Right lobe of liver (tissue), 6 donors: ENCODE measurements at regions not wholly inside any gene's neighbourhood (a gene's known extent, or its start where the extent isn't known, plus 50 kb on each side); places are given as distances from the start of the nearest gene placed in this dataset.

ENCODE experiments used
- ATAC-seq, 4 donors: fragments of 200-7000 bp; cut with Tn5 transposase; one replicate each; pipeline ENCODE4 v1.9.1; 2020; ENCODE audit warnings: mild to moderate bottlenecking in 4 of 4, moderate library complexity in 4 of 4
- DNase-seq, 3 donors: peaks; one replicate each; pipeline ENCODE4 v3.0.0-alpha.2; 2020
- H3K27ac ChIP-seq, 3 donors: fragments of 200-600 bp; one replicate each; pipeline ENCODE4 v1.8.0; 2022
- H3K27me3 ChIP-seq, 2 donors: fragments of 200-600 bp; one replicate each; pipeline ENCODE4 v1.8.0; 2022
- H3K36me3 ChIP-seq, 4 donors: fragments of 200-600 bp; sonication (generic) in 1 of 4; one replicate each; pipeline versions ENCODE4 v1.5.1 to v1.8.0; 2017 to 2022; ENCODE audit warnings: control low read depth in 1 of 4
- H3K4me1 ChIP-seq, 4 donors: fragments of 200-600 bp; sonication (generic) in 1 of 4; one replicate each; pipeline versions ENCODE4 v1.5.1 to v1.8.0; 2017 to 2022; ENCODE audit warnings: control low read depth in 1 of 4
- H3K4me3 ChIP-seq, 3 donors: fragments of 200-600 bp; one replicate each; pipeline ENCODE4 v1.8.0; 2022
- H3K9me3 ChIP-seq, 4 donors: fragments of 200-600 bp; sonication (generic) in 1 of 4; one replicate each; pipeline versions ENCODE4 v1.5.1 to v1.8.0; 2017 to 2022; ENCODE audit warnings: control low read depth in 1 of 4
- CTCF ChIP-seq, 4 donors: fragments of 200-600 bp in 3 of 4; fragments of 450-650 bp in 1 of 4; IDR thresholded peaks; one replicate each; pipeline versions ENCODE4 v1.5.1 to v1.8.0; 2016 to 2022; ENCODE audit warnings: antibody characterized with exemption in 4 of 4, mild to moderate bottlenecking in 2 of 4
- POLR2A ChIP-seq: fragments of 450-650 bp; IDR thresholded peaks from one replicate; pipeline ENCODE4 v1.6.1; 2017; ENCODE audit warnings: antibody characterized with exemption, mild to moderate bottlenecking
- WGBS: methylation state at CpG from one replicate; pipeline ENCODE4 v1.1.6; 2018; ENCODE audit warnings: low coverage, low lambda C conversion rate; ENCODE audit not compliant: insufficient coverage; ENCODE audit errors: missing lambda C conversion rate; 5-methylcytosine and 5-hydroxymethylcytosine counted together
- intact Hi-C, 2 donors: fragments of 100-400 bp; cut with DNase I; formaldehyde crosslinking; loops; one replicate each; pipeline versions ENCODE4 v1.11.2 to v1.14.1; 2022
- donor health status: DM: no; HTN: yes; CAD: no.
- donor health status: DM: no; HTN: no; CAD: no.
- donor health status: DM: no; HTN: no; CAD: no.
- donor health status: DM: no; HTN: yes; CAD: no.
- donor health status: DM: no; HTN: yes; CAD: no.

GRCh38 chr11:21625982-21626381 is 566.9 kb upstream of the ANO5 start:
- Histone ChIP-seq H3K9me3 (no peaks in the 10 kb centered on the region), H3K4me1 (no peaks in the 10 kb centered on the region), H3K27ac (no peak overlapping the region), H3K36me3 (no peaks in the 10 kb centered on the region), H3K27me3 (no peaks in the 10 kb centered on the region), H3K4me3 (no peak overlapping the region)
- TF ChIP-seq POLR2A (no peak), CTCF (IDR thresholded peaks at IDR 0.05) (no peak)
- intact Hi-C loops: no loop called here
- DNase-seq: no peak
- peak; percentile 48 to 68 (median 56) for ATAC-seq
- 42% methylated on average over 5 of the region's 5 CpGs for WGBS

DNA sequence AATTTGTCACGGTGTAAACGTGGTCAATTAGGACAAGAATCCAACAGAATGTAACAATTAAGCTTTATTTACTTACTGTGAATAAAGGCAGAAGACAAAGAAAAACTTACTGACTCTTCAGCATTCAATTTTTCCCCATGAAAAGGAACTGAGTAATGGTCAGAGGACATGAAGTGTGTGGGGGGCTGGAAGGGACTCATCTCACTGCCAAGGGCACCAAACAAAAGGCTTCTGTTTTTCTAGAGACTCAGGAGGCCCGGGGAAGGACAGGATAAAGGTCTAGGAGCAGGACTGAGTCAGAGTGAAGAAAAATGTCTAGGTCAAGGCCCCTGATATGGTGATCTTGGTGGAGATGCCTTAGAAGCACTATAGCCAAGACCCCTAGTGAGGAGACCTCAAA is 564.2 kb upstream of the ANO5 start:
- H3K27ac ChIP-seq: no peak overlapping the region
- H3K36me3 ChIP-seq: no peaks in the 10 kb centered on the region
- DNase-seq: no peak
- H3K4me3 ChIP-seq: no peak overlapping the region
- WGBS: 39% methylated on average over 3 of the region's 3 CpGs
- no peak for TF ChIP-seq CTCF (IDR thresholded peaks at IDR 0.05)
- intact Hi-C loops: no loop called here
- no peaks in the 10 kb centered on the region for H3K9me3 ChIP-seq
- no peaks in the 10 kb centered on the region for H3K27me3 ChIP-seq
- H3K4me1 ChIP-seq: no peaks in the 10 kb centered on the region
- ATAC-seq: no peak

DNA sequence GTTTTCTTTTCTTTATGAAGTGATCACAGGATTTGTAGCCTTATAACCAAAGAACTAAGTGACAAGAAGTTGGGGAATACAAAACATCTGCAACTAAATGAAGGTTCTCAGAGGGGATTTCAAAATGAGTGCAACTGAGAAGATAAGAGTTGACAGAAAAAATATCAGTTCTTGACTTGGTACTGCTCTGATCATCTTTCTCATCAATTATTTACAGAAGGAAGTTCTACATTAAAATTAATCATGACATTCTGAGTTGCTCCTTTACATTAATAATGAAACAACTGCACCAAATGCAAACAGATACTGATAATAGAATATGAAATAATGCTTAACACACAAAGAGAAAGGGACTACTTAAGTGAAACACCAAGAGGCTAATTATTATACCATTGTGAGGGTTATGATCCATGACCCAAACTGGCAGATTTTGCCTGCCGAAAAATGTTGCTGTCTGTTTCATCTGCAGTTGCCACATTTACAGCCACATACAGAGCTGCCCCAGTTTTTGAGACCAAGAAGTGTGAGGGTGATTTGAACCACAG is 561.9 kb upstream of the ANO5 start:
- H3K4me3 ChIP-seq: no peak overlapping the region
- no peaks in the 10 kb centered on the region for H3K36me3 ChIP-seq
- no peaks in the 10 kb centered on the region for H3K4me1 ChIP-seq
- intact Hi-C loops: no loop called here
- H3K27me3 ChIP-seq: no peaks in the 10 kb centered on the region
- no peak overlapping the region for H3K27ac ChIP-seq
- no peaks in the 10 kb centered on the region for H3K9me3 ChIP-seq
- TF ChIP-seq CTCF (IDR thresholded peaks at IDR 0.05) (no peak), POLR2A (no peak)
- DNase-seq: no peak
- WGBS: 50% methylated on average over 1 of the region's 1 CpG
- no peak for ATAC-seq

DNA sequence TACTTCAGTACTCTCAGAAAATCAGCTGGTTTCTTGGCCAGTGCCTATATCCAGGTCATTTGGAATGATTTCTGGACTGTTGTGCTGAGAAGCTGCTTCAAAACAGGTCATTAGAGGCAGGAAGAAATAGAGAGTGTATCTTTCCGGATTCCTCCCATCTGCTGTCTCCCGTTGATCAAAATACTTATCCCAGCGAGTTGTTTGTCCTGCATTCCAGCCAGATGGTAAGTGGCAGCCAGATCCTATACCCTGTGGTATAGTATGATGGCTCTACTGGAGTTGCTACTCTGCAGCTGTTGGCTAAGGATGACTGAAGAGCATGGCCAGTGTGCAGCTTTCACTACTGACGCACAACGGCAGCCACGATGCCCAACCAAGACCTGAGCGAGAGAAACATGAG is 560.9 kb upstream of the ANO5 start:
- no peak for ATAC-seq
- 70% methylated on average over 6 of the region's 7 CpGs for WGBS
- DNase-seq: no peak

More for the DNA sequence above, 560.9 kb upstream of the ANO5 start:
- no peaks in the 10 kb centered on the region for H3K4me1 ChIP-seq
- H3K27ac ChIP-seq: no peak overlapping the region
- H3K9me3 ChIP-seq: no peaks in the 10 kb centered on the region
- intact Hi-C loops: no loop called here
- H3K36me3 ChIP-seq: no peaks in the 10 kb centered on the region
- no peaks in the 10 kb centered on the region for H3K27me3 ChIP-seq
- no peak overlapping the region for H3K4me3 ChIP-seq
- TF ChIP-seq POLR2A: no peak
- no peak for TF ChIP-seq CTCF (IDR thresholded peaks at IDR 0.05)
